OCI-LY1 (cell line): ENCODE measurements at regions not wholly inside any gene's neighbourhood (a gene's known extent, or its start where the extent isn't known, plus 50 kb on each side); places are given as distances from the start of the nearest gene placed in this dataset.

Experiments used
- H2AFZ ChIP-seq: fragments of 200-600 bp; sonication (generic), shearing (Covaris generic); 2 replicates; pipeline ENCODE4 v1.6.0; 2014; ENCODE audit warnings: antibody characterized with exemption, mild to moderate bottlenecking, low read length
- H3F3A ChIP-seq: fragments of 200-600 bp; sonication (generic), shearing (Covaris generic); 2 replicates; pipeline ENCODE4 v1.6.0; 2014; ENCODE audit warnings: mild to moderate bottlenecking, antibody characterized with exemption, low read length, moderate library complexity; ENCODE audit not compliant: insufficient read depth
- H3K27ac ChIP-seq: fragments of 200-600 bp; sonication (generic); 2 replicates; pipeline ENCODE4 v1.5.1; 2014; ENCODE audit warnings: low read length, mixed run types, mild to moderate bottlenecking, low read depth; ENCODE audit not compliant: poor library complexity, severe bottlenecking
- H3K27me3 ChIP-seq: fragments of 200-600 bp; sonication (generic); 2 replicates; pipeline ENCODE4 v1.6.0; 2014; ENCODE audit warnings: antibody characterized with exemption, mild to moderate bottlenecking, low read length, moderate library complexity; ENCODE audit not compliant: insufficient read depth
- H3K36me3 ChIP-seq: fragments of 200-600 bp; sonication (generic); 2 replicates; pipeline ENCODE4 v1.6.1; 2014; ENCODE audit warnings: mild to moderate bottlenecking, antibody characterized with exemption, low read length, moderate library complexity, mixed read lengths; ENCODE audit not compliant: insufficient read depth
- H3K4me1 ChIP-seq: fragments of 200-600 bp; sonication (generic); 2 replicates; pipeline ENCODE4 v1.5.1; 2014; ENCODE audit warnings: mild to moderate bottlenecking, low read length, moderate library complexity; ENCODE audit not compliant: insufficient read depth, severe bottlenecking
- H3K4me2 ChIP-seq: fragments of 200-600 bp; sonication (generic), shearing (Covaris generic); 2 replicates; pipeline ENCODE4 v1.6.1; 2014; ENCODE audit warnings: low read length
- H3K4me3 ChIP-seq: fragments of 200-600 bp; sonication (generic); 2 replicates; pipeline ENCODE4 v1.5.1; 2014; ENCODE audit warnings: low read length, low read depth, mild to moderate bottlenecking, mixed read lengths; ENCODE audit not compliant: poor library complexity, severe bottlenecking
- H3K79me2 ChIP-seq: fragments of 200-600 bp; shearing (Covaris generic); 2 replicates; pipeline ENCODE4 v1.6.1; 2016; ENCODE audit warnings: mixed run types, low read length, mixed read lengths; ENCODE audit not compliant: insufficient read depth
- H3K9ac ChIP-seq: fragments of 200-600 bp; sonication (generic), shearing (Covaris generic); 2 replicates; pipeline ENCODE4 v1.6.1; 2014; ENCODE audit warnings: mild to moderate bottlenecking, low read length, mixed read lengths
- H3K9me2 ChIP-seq: fragments of 200-600 bp; sonication (generic), shearing (Covaris generic); 2 replicates; pipeline ENCODE4 v1.6.1; 2014; ENCODE audit warnings: low read depth, mild to moderate bottlenecking, low read length, mixed read lengths
- H3K9me3 ChIP-seq: fragments of 200-600 bp; shearing (Covaris generic); 2 replicates; pipeline ENCODE4 v1.6.1; 2014; ENCODE audit warnings: low read length, mixed read lengths
- H4K20me1 ChIP-seq: fragments of 200-600 bp; sonication (generic), shearing (Covaris generic); 2 replicates; pipeline ENCODE4 v1.6.0; 2016; ENCODE audit warnings: mild to moderate bottlenecking, low read length; ENCODE audit not compliant: insufficient read depth
- EZH2 ChIP-seq: fragments of 200-600 bp; sonication (generic), shearing (Covaris generic); IDR thresholded peaks from 2 replicates; pipeline ENCODE4 v1.8.0; 2017; ENCODE audit warnings: borderline replicate concordance, mixed run types, mild to moderate bottlenecking, antibody characterized with exemption, low read length, moderate library complexity, mixed read lengths
- TF ChIP-seq, protein P1 (sequence below): fragments of 200-600 bp; sonication (generic), shearing (Covaris generic); IDR thresholded peaks from 2 replicates; pipeline ENCODE4 v1.5.1; 2017; ENCODE audit warnings: mild to moderate bottlenecking, antibody characterized with exemption, low read length, moderate library complexity, mixed read lengths

DNA sequence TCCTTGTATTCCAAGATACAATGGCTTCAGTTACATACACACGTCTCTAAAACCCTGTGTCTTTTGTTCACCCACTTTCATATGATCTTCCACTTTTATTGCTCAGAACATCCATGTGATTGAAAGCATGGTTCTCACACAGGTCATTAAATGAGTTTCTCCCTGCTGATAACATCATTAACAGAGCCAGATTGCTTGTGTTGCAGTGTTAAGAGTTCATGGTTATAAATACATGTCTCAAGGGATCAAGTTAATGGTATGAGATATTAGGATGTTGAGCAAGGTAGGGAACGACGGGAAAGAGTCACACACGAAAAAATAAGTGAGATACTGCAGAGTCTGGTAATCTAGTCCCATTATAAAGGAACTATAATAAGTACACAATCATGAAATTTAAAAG lies 861.5 kb downstream of the SORCS1 start:
- Histone ChIP-seq H3K4me2 (no peak overlapping the region), H3K27ac (no peak overlapping the region)
- TF ChIP-seq, protein P1, sequence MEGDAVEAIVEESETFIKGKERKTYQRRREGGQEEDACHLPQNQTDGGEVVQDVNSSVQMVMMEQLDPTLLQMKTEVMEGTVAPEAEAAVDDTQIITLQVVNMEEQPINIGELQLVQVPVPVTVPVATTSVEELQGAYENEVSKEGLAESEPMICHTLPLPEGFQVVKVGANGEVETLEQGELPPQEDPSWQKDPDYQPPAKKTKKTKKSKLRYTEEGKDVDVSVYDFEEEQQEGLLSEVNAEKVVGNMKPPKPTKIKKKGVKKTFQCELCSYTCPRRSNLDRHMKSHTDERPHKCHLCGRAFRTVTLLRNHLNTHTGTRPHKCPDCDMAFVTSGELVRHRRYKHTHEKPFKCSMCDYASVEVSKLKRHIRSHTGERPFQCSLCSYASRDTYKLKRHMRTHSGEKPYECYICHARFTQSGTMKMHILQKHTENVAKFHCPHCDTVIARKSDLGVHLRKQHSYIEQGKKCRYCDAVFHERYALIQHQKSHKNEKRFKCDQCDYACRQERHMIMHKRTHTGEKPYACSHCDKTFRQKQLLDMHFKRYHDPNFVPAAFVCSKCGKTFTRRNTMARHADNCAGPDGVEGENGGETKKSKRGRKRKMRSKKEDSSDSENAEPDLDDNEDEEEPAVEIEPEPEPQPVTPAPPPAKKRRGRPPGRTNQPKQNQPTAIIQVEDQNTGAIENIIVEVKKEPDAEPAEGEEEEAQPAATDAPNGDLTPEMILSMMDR = no peak
- no peak for TF ChIP-seq EZH2

DNA sequence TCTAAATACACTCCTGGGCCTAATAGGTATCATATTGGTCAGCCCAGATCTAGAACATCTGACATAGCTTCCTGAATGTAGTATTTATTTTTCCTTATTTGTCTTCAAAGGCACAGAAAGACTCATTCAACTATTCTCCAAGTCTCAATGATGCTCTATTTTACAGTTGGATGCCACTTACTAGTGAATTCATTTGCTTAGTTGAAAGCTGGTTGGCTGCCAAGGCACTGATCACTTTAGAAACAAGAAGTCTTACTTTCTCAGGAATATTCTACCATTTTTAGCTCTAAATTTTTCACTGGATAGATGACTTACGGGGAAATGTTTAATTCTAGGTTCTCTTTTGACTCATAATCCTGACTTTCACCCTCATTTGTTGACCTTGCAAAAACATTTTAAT lies 863.4 kb downstream of the SORCS1 start:
- H3K36me3 ChIP-seq = no peaks in the 10 kb centered on the region
- H3K79me2 ChIP-seq = no peaks in the 10 kb centered on the region
- no peak overlapping the region for H3K4me3 ChIP-seq
- H2AFZ ChIP-seq = no peak overlapping the region
- H3K27ac ChIP-seq = no peak overlapping the region
- no peak overlapping the region for H3K4me2 ChIP-seq
- no peak overlapping the region for H3K9ac ChIP-seq
- no peaks in the 10 kb centered on the region for H3K27me3 ChIP-seq
- no peaks in the 10 kb centered on the region for H3K9me2 ChIP-seq
- TF ChIP-seq EZH2 = no peak
- TF ChIP-seq, protein P1 = no peak
- H3F3A ChIP-seq = no peaks in the 10 kb centered on the region
- H4K20me1 ChIP-seq = no peaks in the 10 kb centered on the region
- H3K4me1 ChIP-seq = no peaks in the 10 kb centered on the region
- H3K9me3 ChIP-seq = no peaks in the 10 kb centered on the region

More for the DNA sequence above, 861.5 kb downstream of the SORCS1 start:
- Histone ChIP-seq H3K36me3 (no peaks in the 10 kb centered on the region), H3K4me3 (no peak overlapping the region), H2AFZ (no peak overlapping the region), H3F3A (no peaks in the 10 kb centered on the region), H3K4me1 (no peaks in the 10 kb centered on the region), H3K79me2 (no peaks in the 10 kb centered on the region), H3K9me2 (no peaks in the 10 kb centered on the region), H3K9me3 (no peaks in the 10 kb centered on the region), H4K20me1 (no peaks in the 10 kb centered on the region), H3K27me3 (no peaks in the 10 kb centered on the region), H3K9ac (no peak overlapping the region)

DNA sequence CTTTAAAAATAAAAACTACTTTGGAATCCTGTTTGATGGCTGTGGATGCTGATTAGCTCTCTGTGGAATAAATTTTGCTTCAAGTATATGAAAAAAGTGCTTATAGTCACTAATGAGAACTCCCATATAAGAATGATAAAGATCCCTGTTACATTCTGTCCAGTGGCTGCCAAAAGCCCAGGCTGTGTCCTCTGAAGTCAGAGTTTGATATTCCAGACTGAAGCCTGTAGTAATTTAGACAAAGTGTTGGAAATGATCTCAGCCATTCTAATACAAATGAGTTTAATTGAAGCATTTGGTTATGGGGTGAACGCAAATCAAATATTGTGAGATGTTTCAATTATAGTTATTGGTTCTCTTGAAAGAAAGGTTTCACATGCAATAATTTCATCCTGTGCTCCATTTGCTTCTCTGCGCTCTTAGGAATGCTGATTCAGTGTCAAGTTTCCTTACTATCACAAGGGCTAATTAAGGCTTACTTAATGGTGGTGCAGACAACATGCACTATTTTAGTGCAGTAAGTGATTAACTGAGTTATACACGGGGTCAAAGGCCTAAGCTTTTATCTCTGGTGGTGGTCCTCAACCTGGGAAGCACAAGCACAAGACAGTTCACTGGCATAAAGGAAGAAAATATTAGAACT lies 867.6 kb downstream of the SORCS1 start:
- no peak overlapping the region for H3K4me2 ChIP-seq
- no peaks in the 10 kb centered on the region for H3F3A ChIP-seq
- no peaks in the 10 kb centered on the region for H3K9me2 ChIP-seq
- no peaks in the 10 kb centered on the region for H3K4me1 ChIP-seq
- no peaks in the 10 kb centered on the region for H3K9me3 ChIP-seq
- no peaks in the 10 kb centered on the region for H3K79me2 ChIP-seq
- no peaks in the 10 kb centered on the region for H3K36me3 ChIP-seq
- H3K9ac ChIP-seq = no peak overlapping the region
- no peak overlapping the region for H3K4me3 ChIP-seq
- TF ChIP-seq EZH2 = no peak
- TF ChIP-seq, protein P1 = no peak
- no peak overlapping the region for H3K27ac ChIP-seq
- no peaks in the 10 kb centered on the region for H3K27me3 ChIP-seq
- H2AFZ ChIP-seq = no peak overlapping the region
- no peaks in the 10 kb centered on the region for H4K20me1 ChIP-seq
